NCI-H1436 treated with DMSO at 0.1 percent for 48 hours (cell line): ENCODE measurements at regions not wholly inside any gene's neighbourhood (a gene's known extent, or its start where the extent isn't known, plus 50 kb on each side); places are given as distances from the start of the nearest gene placed in this dataset.

Experiments used
- DNase-seq: peaks from one replicate; lab custom pipeline; 2025; lab: John Stamatoyannopoulos, UW

- DNase-seq = no peak
Measured at GRCh38 chr22:49209452-49210195, 618.0 kb downstream of the BRD1 start.

- no peak for DNase-seq
Measured at GRCh38 chr22:49208768-49209252, 618.9 kb downstream of the BRD1 start.

DNA sequence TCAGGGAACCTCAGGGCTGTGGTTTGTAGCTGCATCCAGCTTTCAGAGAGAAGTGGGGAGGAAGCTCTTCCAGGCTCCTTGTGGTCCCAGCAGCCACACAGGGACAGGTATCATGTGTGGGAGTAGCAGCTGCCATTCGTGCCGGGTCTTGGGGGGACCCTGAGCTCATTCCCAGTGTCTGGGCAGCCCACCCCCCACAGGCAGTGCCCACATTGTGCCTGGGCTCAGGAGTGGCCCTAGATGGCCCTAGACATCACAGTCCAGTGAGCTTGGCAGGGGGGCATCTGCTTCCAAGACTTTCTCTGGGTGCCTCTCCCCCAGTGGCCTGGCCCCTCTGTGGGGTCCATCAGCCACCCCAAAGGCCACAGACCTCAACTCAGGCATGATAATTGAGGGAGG, 619.7 kb downstream of the BRD1 start:
- DNase-seq = no peak

- DNase-seq = no peak
Measured at GRCh38 chr22:49207008-49208003, 620.4 kb downstream of the BRD1 start.

- no peak for DNase-seq
Measured at GRCh38 chr22:49206281-49206680, 621.4 kb downstream of the BRD1 start.

DNA sequence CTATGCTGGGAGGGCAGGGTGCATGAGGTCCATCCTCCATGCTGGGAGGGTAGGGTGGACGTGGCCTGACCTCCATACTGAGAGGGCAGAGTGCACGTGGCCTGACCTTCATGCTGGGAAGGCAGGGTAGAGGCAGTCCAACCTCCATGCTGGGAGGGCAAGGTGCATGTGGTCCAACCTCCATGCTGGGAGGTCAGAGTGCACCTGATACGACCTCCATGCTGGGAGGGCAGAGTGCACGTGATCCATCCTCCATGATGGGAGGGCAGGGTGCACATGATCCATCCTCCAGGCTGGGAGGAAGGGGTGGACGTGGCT, 622.2 kb downstream of the BRD1 start:
- DNase-seq = no peak

DNA sequence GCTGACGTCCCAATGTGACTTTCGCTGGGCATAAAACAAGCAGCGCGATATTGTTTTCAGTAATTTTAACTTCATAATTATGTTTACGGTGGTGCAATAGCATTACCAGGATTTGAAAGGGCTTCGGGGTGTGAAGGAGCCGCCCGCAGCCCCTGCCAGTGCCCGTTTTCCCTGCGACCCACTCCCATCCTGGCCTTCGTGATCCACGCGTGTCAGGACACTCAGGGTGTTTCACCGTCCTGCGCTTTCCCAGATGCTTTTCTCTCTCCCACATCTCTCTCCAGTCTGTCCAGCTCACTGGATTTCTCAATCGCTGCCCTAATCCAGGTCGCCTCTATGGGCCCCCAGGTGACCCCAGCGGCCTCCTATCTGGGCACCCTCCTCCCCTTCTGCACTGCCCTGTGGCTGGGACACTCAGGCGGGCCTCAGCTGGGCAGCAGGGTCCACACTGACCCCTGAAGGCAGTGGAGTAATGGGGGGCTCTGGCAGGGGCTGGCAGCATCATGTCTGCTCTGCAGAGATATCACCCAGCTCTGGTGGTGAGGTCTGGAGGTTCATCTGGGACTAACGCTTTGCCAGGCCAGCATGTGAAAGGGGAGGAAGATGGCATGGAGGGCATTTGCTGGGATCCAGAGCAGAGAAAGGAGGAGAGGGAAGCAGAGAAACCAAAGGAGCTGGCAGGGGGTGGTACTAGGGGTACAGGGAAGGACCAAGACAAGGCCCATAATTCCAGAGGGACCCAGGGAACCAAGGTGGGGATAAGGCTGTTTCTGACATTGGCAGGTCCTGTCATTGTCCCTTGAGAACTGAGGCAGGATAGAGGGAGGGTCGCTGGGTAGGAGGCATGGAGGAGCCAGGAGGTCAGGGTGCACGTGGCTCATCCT, 622.8 kb downstream of the BRD1 start:
- no peak for DNase-seq

DNA sequence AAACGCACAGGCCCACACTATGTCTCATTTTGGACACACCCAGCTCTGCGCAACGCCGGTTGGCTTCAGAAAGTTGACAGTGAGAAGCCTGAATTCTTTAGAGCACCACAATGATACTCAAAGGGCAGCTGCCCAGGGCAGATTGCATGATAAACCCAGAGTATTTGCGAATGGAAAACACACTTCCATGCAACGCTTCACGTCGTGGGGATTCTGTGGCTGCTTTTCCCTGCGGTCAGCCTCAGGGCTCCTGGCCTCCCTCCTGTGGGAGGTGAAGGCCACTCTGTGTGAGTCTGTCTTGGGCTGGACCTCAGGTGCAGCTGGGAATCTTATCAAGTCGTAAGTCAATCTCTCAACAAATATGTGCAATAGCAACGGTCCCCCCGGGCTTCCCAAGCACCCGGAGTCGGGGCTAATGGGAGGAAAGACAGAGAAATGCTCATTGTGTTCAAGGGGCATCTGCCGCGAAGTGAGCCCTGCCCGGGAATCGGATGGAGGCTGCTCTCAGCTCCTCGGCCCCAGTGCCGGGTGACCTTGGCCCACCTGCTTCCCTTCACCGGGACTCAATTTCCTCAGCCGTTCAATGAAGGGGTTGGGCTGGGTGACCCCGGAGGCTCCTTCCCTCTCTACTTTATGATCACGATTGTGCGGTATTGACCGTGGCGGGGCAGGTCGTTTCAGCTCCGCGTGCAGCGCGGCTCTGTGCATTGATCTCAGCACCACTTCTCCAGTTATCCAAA, 623.6 kb downstream of the BRD1 start:
- DNase-seq = no peak

DNA sequence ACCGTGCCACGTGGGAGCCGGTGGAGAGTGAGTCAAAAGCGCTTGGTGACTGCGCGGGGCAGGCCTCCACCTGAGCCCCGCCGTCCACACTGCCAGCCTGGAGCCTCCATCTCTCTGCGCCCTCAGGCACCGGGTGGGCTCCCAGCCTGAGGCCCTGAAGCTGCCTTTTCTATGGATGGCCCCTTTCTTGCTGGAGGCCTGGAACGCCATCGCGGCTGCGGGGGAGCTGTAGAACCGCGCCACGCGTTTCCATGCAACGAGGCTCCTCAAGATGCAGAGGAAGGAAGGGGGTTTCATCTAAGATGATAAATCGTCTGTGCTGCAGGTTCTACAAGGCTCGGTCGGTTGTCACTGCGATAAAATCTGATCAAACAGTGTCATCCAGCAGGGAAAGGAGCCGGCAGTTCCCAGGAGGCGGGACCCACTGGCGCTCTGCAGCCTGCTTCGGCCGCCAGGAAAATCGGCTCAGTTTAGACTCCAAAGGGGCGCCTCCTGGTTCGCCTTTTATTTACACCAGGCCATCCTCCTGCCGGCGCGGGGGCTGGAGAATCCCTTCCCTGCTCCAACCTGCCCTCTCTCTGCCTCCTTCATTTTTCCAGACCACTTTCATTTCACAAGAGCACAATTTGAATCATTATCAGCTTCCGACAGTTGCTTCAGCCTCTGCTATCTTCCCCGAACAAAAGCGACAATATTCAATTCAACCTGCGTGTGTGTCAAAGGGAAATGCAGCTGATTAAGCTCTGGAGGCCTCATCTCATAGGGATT, 624.4 kb downstream of the BRD1 start:
- no peak for DNase-seq

DNA sequence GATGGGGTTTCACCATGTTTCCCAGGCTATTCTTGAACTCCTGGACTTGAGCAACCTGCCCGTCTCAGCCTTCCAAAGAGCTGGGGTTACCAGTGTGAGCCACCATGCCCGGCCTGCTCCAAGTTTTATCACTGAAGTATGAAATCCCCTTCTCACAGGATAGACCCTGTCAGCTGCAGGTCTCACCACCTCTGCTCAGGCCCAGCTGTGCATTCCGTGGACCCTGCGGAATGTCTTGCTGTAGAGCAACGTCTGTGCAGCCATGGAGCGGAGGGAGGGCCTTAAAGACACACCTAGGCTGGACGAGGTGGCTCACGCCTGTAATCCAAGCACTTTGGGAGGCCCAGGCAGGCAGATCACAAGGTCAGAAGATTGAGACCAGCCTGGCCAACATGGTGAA, 625.4 kb downstream of the BRD1 start:
- DNase-seq = no peak

DNA sequence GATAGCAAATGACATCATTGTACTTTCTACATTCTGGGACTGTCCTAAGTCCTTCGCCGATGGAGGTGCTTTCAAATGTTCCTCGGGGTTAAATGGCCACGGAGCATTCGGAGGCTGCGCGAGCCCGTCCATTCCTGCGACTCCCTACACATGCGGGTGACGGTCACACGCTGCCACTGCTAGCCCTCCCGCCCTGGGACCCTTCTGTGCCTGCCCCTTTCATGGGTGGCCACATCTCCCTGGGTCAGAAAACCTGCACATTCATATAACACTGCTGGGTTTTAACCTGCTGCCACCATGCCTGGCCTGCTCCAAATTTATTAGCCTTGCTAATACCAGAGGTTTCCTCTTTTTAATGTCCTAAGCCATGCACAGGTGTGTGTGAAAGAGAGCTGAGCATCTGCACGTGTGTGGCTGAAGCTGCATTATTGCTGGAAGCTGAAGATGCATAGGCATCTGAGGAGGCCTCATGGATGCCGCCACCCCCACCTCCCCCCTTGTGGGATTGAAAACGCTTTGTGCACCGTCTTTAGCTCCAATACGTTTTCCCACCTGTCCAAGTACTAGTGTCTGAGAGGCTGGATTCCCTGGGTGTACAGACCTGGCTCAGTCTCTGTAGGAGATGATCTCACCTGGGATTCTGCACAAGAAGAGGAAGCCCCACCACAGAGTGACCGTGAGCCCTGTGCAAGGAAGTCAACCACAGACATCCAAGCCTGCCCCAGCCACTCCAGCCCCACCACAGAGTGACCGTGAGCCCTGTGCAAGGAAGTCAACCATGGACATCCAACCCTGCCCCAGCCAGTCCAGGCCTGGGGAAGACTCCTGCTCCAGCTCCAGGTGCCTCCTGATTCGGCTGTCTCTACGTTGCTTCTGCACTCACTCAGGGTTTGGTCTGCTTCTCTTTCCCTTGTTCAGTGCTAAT, 626.4 kb downstream of the BRD1 start:
- DNase-seq = no peak

DNA sequence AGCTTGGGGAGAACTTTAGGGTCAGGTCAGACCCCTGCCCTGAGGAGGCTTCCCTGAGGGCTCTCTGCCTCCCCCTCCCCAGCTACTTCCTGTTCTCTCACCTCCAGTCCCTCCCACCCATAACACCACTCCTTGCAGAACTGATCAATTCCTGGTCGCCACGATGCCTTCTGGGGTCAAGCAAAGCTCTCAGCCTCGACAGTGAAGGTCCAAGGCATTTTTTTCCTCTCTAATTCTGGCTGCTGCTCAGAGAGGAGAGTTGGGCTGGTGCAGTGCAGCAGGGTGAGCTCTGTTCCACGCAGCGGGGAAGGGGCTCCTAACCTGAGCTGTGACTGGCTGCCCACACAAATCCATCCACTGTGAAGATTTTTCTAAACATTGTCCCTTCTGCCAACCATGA, 628.4 kb downstream of the BRD1 start:
- DNase-seq = no peak

- no peak for DNase-seq
Measured at GRCh38 chr22:49198705-49199084, 629.0 kb downstream of the BRD1 start.

DNA sequence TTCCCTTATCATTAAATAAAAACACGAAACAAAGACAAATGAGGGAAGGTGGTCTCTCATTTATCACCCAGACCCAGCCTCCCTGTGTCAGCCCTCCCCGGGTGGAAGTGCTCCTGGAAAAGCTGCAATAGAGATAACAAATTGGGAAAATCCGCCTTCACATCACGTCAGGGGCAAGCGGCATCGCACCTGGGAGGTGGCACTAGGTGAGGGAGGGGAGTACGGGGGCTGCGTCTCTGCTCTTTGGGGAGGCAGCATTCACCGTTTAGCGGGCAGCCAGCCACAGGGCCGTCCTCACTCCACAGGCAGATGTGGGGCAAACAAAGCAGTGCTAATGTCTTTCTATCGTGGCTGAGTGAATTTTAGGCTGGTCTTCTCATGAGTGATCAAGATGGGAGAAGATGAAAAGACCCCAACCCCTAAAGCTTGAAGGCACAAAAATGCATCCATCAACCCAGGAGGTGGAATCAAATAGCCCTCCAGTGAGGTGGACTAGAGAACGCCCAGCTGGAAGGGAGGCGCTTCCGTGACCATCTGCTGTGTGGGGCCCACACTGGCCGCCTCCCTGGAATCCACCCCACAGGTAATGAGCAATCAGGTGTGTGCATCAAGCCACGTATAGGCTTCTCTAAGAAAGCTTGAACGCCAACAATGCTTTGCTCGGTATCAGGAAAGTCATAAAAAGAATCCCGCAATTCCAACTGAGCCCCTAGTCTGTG, 629.5 kb downstream of the BRD1 start:
- no peak for DNase-seq

DNA sequence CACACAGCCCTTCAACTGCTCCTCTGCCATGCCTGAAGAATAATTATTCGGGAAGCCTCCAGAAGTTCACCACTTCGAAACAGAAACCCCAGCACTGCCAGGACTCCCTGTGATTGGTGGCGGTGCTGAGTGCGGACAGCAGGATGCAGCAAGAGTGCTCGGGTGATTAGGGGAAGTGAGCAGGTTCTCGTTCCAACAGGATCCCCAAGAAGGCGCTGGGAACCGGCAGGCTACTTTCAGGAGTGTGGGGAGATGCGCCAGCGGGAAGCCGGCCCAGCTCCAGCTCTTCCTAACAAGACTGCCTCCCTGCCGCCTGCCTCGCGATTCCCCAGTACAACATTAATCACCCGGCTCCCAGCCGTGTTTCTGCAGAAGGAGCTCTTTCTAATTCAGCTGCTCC, 630.2 kb downstream of the BRD1 start:
- no peak for DNase-seq

- DNase-seq = no peak
Measured at GRCh38 chr22:49196046-49196511, 631.6 kb downstream of the BRD1 start.

- DNase-seq = no peak
Measured at GRCh38 chr22:49195636-49196035, 632.0 kb downstream of the BRD1 start.

GRCh38 chr22:49193901-49194465, 633.7 kb downstream of the BRD1 start:
- no peak for DNase-seq
